HCT116 (cell line): ENCODE measurements at regions not wholly inside any gene's neighbourhood (a gene's known extent, or its start where the extent isn't known, plus 50 kb on each side); places are given as distances from the start of the nearest gene placed in this dataset.

Source experiments
- ATAC-seq: fragments of 200-7000 bp; cut with Tn5 transposase; 2 replicates; pipeline ENCODE4 v1.9.1; 2020; ENCODE audit warnings: mild to moderate bottlenecking, moderate library complexity
- BruUV-seq: library from RNA; stranded (reverse); fragments of 400-500 nt; replicated peaks from 2 replicates; lab custom pipeline; 2021; lab: Mats Ljungman, UMichigan
- CTCF ChIA-PET: fragments of 300-600 bp; sonication (Branson Sonifier 250); formaldehyde crosslinking; loops from one replicate; lab custom pipeline; 2021; ENCODE audit warnings: antibody characterized with exemption; lab: Charles Lee
- POLR2A ChIA-PET: fragments of 300-600, 350-600 bp; sonication (Branson Sonifier 250); formaldehyde crosslinking; loops from one replicate; lab custom pipeline; 2021; ENCODE audit warnings: antibody characterized with exemption; lab: Charles Lee
- RAD21 ChIA-PET, 2 experiments: fragments of 300-600 bp; sonication (Branson Sonifier 250); formaldehyde crosslinking; loops; one replicate each; lab custom pipeline; 2023; ENCODE audit warnings: low total read pairs in 2 of 2; ENCODE audit not compliant: uncharacterized antibody in 2 of 2, unreplicated experiment in 2 of 2, low non-redundant PET in 1 of 2; lab: Charles Lee
- DNase-seq: peaks from one replicate; pipeline ENCODE4 v3.0.0-alpha.2; 2010; ENCODE audit warnings: low read depth, low spot score
- H2AFZ ChIP-seq: fragments of 200-600 bp; shearing (Covaris generic), sonication (generic); 2 replicates; pipeline ENCODE4 v1.6.1; 2017; ENCODE audit warnings: low read depth, mixed run types, mixed read lengths, antibody characterized with exemption, low read length; ENCODE audit not compliant: poor library complexity, severe bottlenecking
- H3K27ac ChIP-seq: 2 replicates; pipeline ENCODE4 v1.5.1; 2012; ENCODE audit warnings: low read depth, low read length
- H3K27me3 ChIP-seq: fragments of 200-600 bp; sonication (generic); 2 replicates; pipeline ENCODE4 v1.6.1; 2016; ENCODE audit warnings: mixed run types, low read length, mixed read lengths; ENCODE audit not compliant: insufficient read depth
- H3K36me3 ChIP-seq, 2 experiments: fragments of 200-500 bp in 1 of 2; fragments of 200-600 bp in 1 of 2; sonication (Bioruptor generic) in 1 of 2; sonication (generic) in 1 of 2; 2 replicates each; pipeline versions ENCODE4 v1.5.1 to v1.6.1; 2014 to 2016; ENCODE audit warnings: low read length in 2 of 2, inconsistent platforms in 1 of 2, mixed read lengths in 1 of 2, mixed run types in 1 of 2; ENCODE audit not compliant: insufficient read depth in 2 of 2, control insufficient read depth in 1 of 2
- H3K4me1 ChIP-seq, 2 experiments: fragments of 200-600 bp in 1 of 2; sonication (generic) in 1 of 2; 2 replicates each; pipeline versions ENCODE4 v1.5.1 to v1.6.1; 2012 to 2017; ENCODE audit warnings: low read length in 2 of 2, inconsistent platforms in 1 of 2, mild to moderate bottlenecking in 1 of 2, mixed read lengths in 1 of 2, mixed run types in 1 of 2, moderate library complexity in 1 of 2; ENCODE audit not compliant: insufficient read depth in 2 of 2, control insufficient read depth in 1 of 2
- H3K4me2 ChIP-seq: fragments of 200-600 bp; sonication (generic); 2 replicates; pipeline ENCODE4 v1.6.1; 2017; ENCODE audit warnings: mixed run types, low read length, mixed read lengths
- H3K4me3 ChIP-seq, 2 experiments: fragments of 200-600 bp in 1 of 2; sonication (generic) in 1 of 2; replicated peaks in 1 of 2; 2 replicates each; pipeline ENCODE4 v1.5.1; 2011 to 2016; ENCODE audit warnings: low read length in 2 of 2, control low read depth in 1 of 2, low read depth in 1 of 2, mild to moderate bottlenecking in 1 of 2, mixed read lengths in 1 of 2, mixed run types in 1 of 2
- H3K79me2 ChIP-seq: fragments of 200-600 bp; sonication (generic); 2 replicates; pipeline ENCODE4 v1.6.1; 2017; ENCODE audit warnings: mild to moderate bottlenecking, mixed run types, low read length, moderate library complexity, mixed read lengths; ENCODE audit not compliant: insufficient read depth
- H3K9ac ChIP-seq: fragments of 200-600 bp; sonication (generic); 2 replicates; pipeline ENCODE4 v1.6.1; 2016; ENCODE audit warnings: low read length, mixed read lengths
- H3K9me2 ChIP-seq: fragments of 200-600 bp; sonication (generic), shearing (Covaris generic); 2 replicates; pipeline ENCODE4 v1.6.1; 2017; ENCODE audit warnings: mixed run types, mild to moderate bottlenecking, moderate library complexity; ENCODE audit not compliant: insufficient read depth
- H3K9me3 ChIP-seq, 2 experiments: fragments of 200-500 bp in 1 of 2; fragments of 200-600 bp in 1 of 2; sonication (Bioruptor generic) in 1 of 2; sonication (generic) in 1 of 2; 2 replicates each; pipeline ENCODE4 v1.6.1; 2014 to 2017; ENCODE audit warnings: low read length in 2 of 2, mixed read lengths in 2 of 2, inconsistent platforms in 1 of 2, low read depth in 1 of 2, mild to moderate bottlenecking in 1 of 2, mixed run types in 1 of 2, moderate library complexity in 1 of 2; ENCODE audit not compliant: control insufficient read depth in 1 of 2, insufficient read depth in 1 of 2
- H4K20me1 ChIP-seq: fragments of 200-600 bp; sonication (generic), shearing (Covaris generic); 2 replicates; pipeline ENCODE4 v1.6.1; 2017; ENCODE audit warnings: mixed run types, mild to moderate bottlenecking, moderate library complexity; ENCODE audit not compliant: insufficient read depth
- EGR1 ChIP-seq: IDR thresholded peaks from 2 replicates; pipeline ENCODE4 v1.6.1; 2012; ENCODE audit warnings: low read depth
- EZH2 ChIP-seq: fragments of 200-600 bp; sonication (generic); IDR thresholded peaks from 2 replicates; pipeline ENCODE4 v1.6.1; 2017; ENCODE audit warnings: antibody characterized with exemption, mixed run types
- EZH2phosphoT487 ChIP-seq: fragments of 200-600 bp; IDR thresholded peaks from 2 replicates; pipeline ENCODE4 v1.6.1; 2018; ENCODE audit warnings: antibody characterized with exemption, borderline replicate concordance
- FOSL1 ChIP-seq: IDR thresholded peaks from 2 replicates; pipeline ENCODE4 v1.6.1; 2012; ENCODE audit warnings: low read depth
- JUND ChIP-seq: IDR thresholded peaks from 2 replicates; pipeline ENCODE4 v1.6.1; 2012
- MAX ChIP-seq: IDR thresholded peaks from 2 replicates; pipeline ENCODE4 v1.6.1; 2012
- RAD21 ChIP-seq: IDR thresholded peaks from 2 replicates; pipeline ENCODE4 v1.6.1; 2012; ENCODE audit warnings: low read depth, mild to moderate bottlenecking
- SP1 ChIP-seq: IDR thresholded peaks from 2 replicates; pipeline ENCODE4 v1.6.1; 2012; ENCODE audit warnings: low read depth
- SRF ChIP-seq: IDR thresholded peaks from 2 replicates; pipeline ENCODE4 v1.6.1; 2012; ENCODE audit warnings: low read depth
- TCF7L2 ChIP-seq: IDR thresholded peaks from 2 replicates; pipeline ENCODE4 v1.7.0; 2011; ENCODE audit warnings: borderline replicate concordance, inconsistent platforms; ENCODE audit not compliant: insufficient read depth, insufficient read length; ENCODE audit errors: extremely low read depth
- intact Hi-C: fragments of 100-400 bp; cut with micrococcal nuclease; formaldehyde crosslinking; loops from 2 replicates; pipeline ENCODE4 v1.10.0; 2022
- TF ChIP-seq, protein P1 (sequence below), 3 experiments: fragments of 200-600 bp in 1 of 3; sonication (generic) in 1 of 3; IDR thresholded peaks in 2 of 3; conservative IDR thresholded peaks in 1 of 3; 2 replicates each; pipeline ENCODE4 v1.5.1; 2012 to 2017; ENCODE audit warnings: low read depth in 2 of 3, low read length in 2 of 3, antibody characterized with exemption in 1 of 3, borderline replicate concordance in 1 of 3, control low read depth in 1 of 3, mild to moderate bottlenecking in 1 of 3, mixed read lengths in 1 of 3, mixed run types in 1 of 3, moderate library complexity in 1 of 3; ENCODE audit not compliant: insufficient read depth in 1 of 3
- TF ChIP-seq, protein P2 (sequence below): IDR thresholded peaks from 2 replicates; pipeline ENCODE4 v1.6.1; 2011; ENCODE audit warnings: mild to moderate bottlenecking, low read length, moderate library complexity; ENCODE audit not compliant: insufficient replicate concordance; ENCODE audit errors: extremely low read depth

DNA sequence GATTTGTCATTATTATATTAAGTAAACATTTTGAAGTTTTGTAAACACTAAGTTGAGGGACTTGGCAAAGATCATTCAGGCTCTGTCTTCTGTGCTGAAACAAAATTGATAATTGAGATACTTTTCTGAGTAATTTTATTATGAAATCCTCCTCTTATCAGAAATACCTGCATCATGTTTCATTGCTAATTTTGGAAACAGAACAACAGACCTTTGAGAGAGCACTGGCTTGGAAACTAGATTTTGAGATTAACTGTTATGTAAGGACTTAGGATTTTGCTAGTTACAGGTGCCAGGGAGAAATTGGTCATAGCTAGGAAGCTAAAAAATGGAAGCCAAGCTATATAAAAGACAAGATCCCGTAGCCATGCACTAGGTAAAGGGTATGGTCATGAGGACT, 201.7 kb upstream of the DCN start:
- intact Hi-C loops, result loop anchor here (10.0 kb wide), 1 partner anchor 430 kb away; no protein-coding TSS in a partner anchor
- no peaks in the 10 kb centered on the region for H3K9me3 ChIP-seq
- no peak for TF ChIP-seq EZH2phosphoT487
- TF ChIP-seq, protein P1, sequence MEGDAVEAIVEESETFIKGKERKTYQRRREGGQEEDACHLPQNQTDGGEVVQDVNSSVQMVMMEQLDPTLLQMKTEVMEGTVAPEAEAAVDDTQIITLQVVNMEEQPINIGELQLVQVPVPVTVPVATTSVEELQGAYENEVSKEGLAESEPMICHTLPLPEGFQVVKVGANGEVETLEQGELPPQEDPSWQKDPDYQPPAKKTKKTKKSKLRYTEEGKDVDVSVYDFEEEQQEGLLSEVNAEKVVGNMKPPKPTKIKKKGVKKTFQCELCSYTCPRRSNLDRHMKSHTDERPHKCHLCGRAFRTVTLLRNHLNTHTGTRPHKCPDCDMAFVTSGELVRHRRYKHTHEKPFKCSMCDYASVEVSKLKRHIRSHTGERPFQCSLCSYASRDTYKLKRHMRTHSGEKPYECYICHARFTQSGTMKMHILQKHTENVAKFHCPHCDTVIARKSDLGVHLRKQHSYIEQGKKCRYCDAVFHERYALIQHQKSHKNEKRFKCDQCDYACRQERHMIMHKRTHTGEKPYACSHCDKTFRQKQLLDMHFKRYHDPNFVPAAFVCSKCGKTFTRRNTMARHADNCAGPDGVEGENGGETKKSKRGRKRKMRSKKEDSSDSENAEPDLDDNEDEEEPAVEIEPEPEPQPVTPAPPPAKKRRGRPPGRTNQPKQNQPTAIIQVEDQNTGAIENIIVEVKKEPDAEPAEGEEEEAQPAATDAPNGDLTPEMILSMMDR (IDR thresholded peaks at IDR 0.05 in 2 of 3, conservative IDR thresholded peaks at IDR 0.05 in 1 of 3; ENCODE audit: borderline replicate concordance in 1 of 3, insufficient read depth in 1 of 3, low read depth in 2 of 3, low read length in 2 of 3), result no peak
- TF ChIP-seq SRF, result no peak
- no peak for TF ChIP-seq TCF7L2
- no peak for TF ChIP-seq MAX
- TF ChIP-seq EGR1, result no peak
- TF ChIP-seq FOSL1, result no peak
- TF ChIP-seq, all 23 proteins: peak for 0
- H3K27ac ChIP-seq, result no peak overlapping the region
- H2AFZ ChIP-seq, result no peak overlapping the region
- no peaks in the 10 kb centered on the region for H4K20me1 ChIP-seq
- H3K4me3 ChIP-seq, result no peak overlapping the region
- no peaks in the 10 kb centered on the region for H3K79me2 ChIP-seq
- H3K4me1 ChIP-seq, result peaks cover 0 to 5% of the 10 kb centered on the region in 2 experiments; a peak in 2 of 4 replicates
- H3K9ac ChIP-seq, result no peak overlapping the region
- CTCF ChIA-PET, result no interaction called here
- ATAC-seq (no peak), DNase-seq (no peak)
- RAD21 ChIA-PET, result no interaction called here
- no peaks in the 10 kb centered on the region for H3K36me3 ChIP-seq
- no TSS peak for BruUV-seq
- H3K27me3 ChIP-seq, result no peaks in the 10 kb centered on the region
- no peaks in the 10 kb centered on the region for H3K9me2 ChIP-seq
- POLR2A ChIA-PET, result no interaction called here
- no peak overlapping the region for H3K4me2 ChIP-seq

DNA sequence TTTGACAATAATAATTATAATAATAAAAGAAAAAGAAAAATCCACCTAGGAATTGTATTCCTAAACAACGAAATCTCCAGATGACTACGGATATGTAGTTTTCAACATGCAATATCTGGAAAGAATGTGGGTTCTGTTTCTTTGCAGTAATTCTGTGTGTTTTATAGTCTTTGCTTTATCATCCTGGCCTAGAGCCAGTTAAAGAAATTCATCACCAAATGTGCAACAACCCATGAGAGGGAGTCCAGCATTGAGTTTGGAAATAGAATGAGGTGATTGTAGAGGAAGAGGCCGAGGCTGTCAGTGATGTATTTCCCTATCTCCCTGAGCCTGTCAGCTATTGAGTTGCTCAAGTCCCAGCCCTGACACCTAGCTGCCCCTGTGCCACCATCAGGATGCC, 200.5 kb upstream of the DCN start:
- ChIA-PET RAD21 (no interaction called here), CTCF (interaction anchor here (1.5 to 2.0 kb wide), 3 partner anchors 762 to 1226 kb away, joined by 7 to 14 read pairs (median 12); partner anchors contain the start of gene BTG1), POLR2A (no interaction called here)
- no peaks in the 10 kb centered on the region for H3K9me2 ChIP-seq
- ATAC-seq (no peak), DNase-seq (no peak)
- no peak overlapping the region for H3K9ac ChIP-seq
- no peaks in the 10 kb centered on the region for H3K27me3 ChIP-seq
- H4K20me1 ChIP-seq, result no peaks in the 10 kb centered on the region
- peaks cover 0 to 5% of the 10 kb centered on the region in 2 experiments; a peak in 2 of 4 replicates for H3K4me1 ChIP-seq
- no peak overlapping the region for H3K4me3 ChIP-seq
- no peaks in the 10 kb centered on the region for H3K36me3 ChIP-seq
- no TSS peak for BruUV-seq
- no peaks in the 10 kb centered on the region for H3K79me2 ChIP-seq
- H3K27ac ChIP-seq, result no peak overlapping the region
- TF ChIP-seq SP1 (no peak), JUND (no peak), RAD21 (no peak), EZH2 (no peak)
- TF ChIP-seq, protein P1 (IDR thresholded peaks at IDR 0.05 in 2 of 3, conservative IDR thresholded peaks at IDR 0.05 in 1 of 3; ENCODE audit: borderline replicate concordance in 1 of 3, insufficient read depth in 1 of 3, low read depth in 2 of 3, low read length in 2 of 3), result no peak
- TF ChIP-seq, protein P2, sequence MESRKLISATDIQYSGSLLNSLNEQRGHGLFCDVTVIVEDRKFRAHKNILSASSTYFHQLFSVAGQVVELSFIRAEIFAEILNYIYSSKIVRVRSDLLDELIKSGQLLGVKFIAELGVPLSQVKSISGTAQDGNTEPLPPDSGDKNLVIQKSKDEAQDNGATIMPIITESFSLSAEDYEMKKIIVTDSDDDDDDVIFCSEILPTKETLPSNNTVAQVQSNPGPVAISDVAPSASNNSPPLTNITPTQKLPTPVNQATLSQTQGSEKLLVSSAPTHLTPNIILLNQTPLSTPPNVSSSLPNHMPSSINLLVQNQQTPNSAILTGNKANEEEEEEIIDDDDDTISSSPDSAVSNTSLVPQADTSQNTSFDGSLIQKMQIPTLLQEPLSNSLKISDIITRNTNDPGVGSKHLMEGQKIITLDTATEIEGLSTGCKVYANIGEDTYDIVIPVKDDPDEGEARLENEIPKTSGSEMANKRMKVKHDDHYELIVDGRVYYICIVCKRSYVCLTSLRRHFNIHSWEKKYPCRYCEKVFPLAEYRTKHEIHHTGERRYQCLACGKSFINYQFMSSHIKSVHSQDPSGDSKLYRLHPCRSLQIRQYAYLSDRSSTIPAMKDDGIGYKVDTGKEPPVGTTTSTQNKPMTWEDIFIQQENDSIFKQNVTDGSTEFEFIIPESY, result no peak
- no peaks in the 10 kb centered on the region for H3K9me3 ChIP-seq
- intact Hi-C loops, result loop anchor here (2.0 to 10.0 kb wide), 2 partner anchors 432 to 762 kb away; partner anchors contain the start of gene BTG1
- H3K4me2 ChIP-seq, result no peak overlapping the region
- H2AFZ ChIP-seq, result no peak overlapping the region
